Suprapubic skin (tissue), 4 donors: ENCODE measurements at regions not wholly inside any gene's neighbourhood (a gene's known extent, or its start where the extent isn't known, plus 50 kb on each side); places are given as distances from the start of the nearest gene placed in this dataset.

Source experiments
- DNase-seq, 2 donors: peaks; one replicate each; pipeline ENCODE4 v3.0.0-alpha.2; 2019; ENCODE audit warnings: low spot score in 2 of 2
- H3K27ac ChIP-seq: fragments of 200-600 bp; sonication (generic); one replicate; pipeline ENCODE4 v1.5.1; 2019
- H3K27me3 ChIP-seq: fragments of 200-600 bp; sonication (generic); one replicate; pipeline ENCODE4 v1.5.1; 2019
- H3K36me3 ChIP-seq: fragments of 200-600 bp; sonication (generic); one replicate; pipeline ENCODE4 v1.5.1; 2019
- H3K4me1 ChIP-seq: fragments of 200-600 bp; sonication (generic); one replicate; pipeline ENCODE4 v1.5.1; 2019
- H3K4me3 ChIP-seq: fragments of 200-600 bp; sonication (generic); one replicate; pipeline ENCODE4 v1.5.1; 2019; ENCODE audit warnings: mild to moderate bottlenecking
- H3K9me3 ChIP-seq: fragments of 200-600 bp; sonication (generic); one replicate; pipeline ENCODE4 v1.5.1; 2019
- CTCF ChIP-seq, 2 donors: fragments of 200-600 bp in 1 of 2; fragments of 450-650 bp in 1 of 2; sonication (generic) in 1 of 2; IDR thresholded peaks; one replicate each; pipeline ENCODE4 v1.5.1; 2016 to 2019; ENCODE audit warnings: antibody characterized with exemption in 2 of 2, mild to moderate bottlenecking in 1 of 2, moderate library complexity in 1 of 2
- EP300 ChIP-seq: sonication (generic); formaldehyde crosslinking; IDR thresholded peaks from one replicate; pipeline ENCODE4 v1.6.1; 2017; ENCODE audit warnings: antibody characterized with exemption
- POLR2A ChIP-seq, 2 donors: fragments of 450-650 bp; IDR thresholded peaks; one replicate each; pipeline ENCODE4 v1.6.1; 2017; ENCODE audit warnings: antibody characterized with exemption in 2 of 2, mild to moderate bottlenecking in 2 of 2, moderate library complexity in 2 of 2
- POLR2AphosphoS5 ChIP-seq, 3 donors: sonication (generic); formaldehyde crosslinking; IDR thresholded peaks; one replicate each; pipeline ENCODE4 v1.6.1; 2017; ENCODE audit warnings: antibody characterized with exemption in 3 of 3
- WGBS: methylation state at CpG from one replicate; pipeline ENCODE4 v1.1.5; 2018; 5-methylcytosine and 5-hydroxymethylcytosine counted together

- H3K27ac ChIP-seq = no peak overlapping the region
- no peak overlapping the region for H3K4me3 ChIP-seq
- H3K9me3 ChIP-seq = no peaks in the 10 kb centered on the region
- no peak for TF ChIP-seq POLR2AphosphoS5 (IDR thresholded peaks at IDR 0.05)
- TF ChIP-seq EP300 = no peak
- no peak for TF ChIP-seq CTCF (IDR thresholded peaks at IDR 0.05)
- TF ChIP-seq POLR2A (IDR thresholded peaks at IDR 0.05) = no peak
- WGBS = 69% methylated on average over 9 of the region's 9 CpGs
- H3K27me3 ChIP-seq = peaks cover 6% of the 10 kb centered on the region
- no peak for DNase-seq
- H3K4me1 ChIP-seq = no peaks in the 10 kb centered on the region
- H3K36me3 ChIP-seq = no peaks in the 10 kb centered on the region
Measured at GRCh38 chr11:19306179-19306944, 65.6 kb upstream of the E2F8 start.

GRCh38 chr11:19301361-19301760 is 60.6 kb upstream of the E2F8 start:
- H3K9me3 ChIP-seq = no peaks in the 10 kb centered on the region
- H3K36me3 ChIP-seq = no peaks in the 10 kb centered on the region
- H3K27me3 ChIP-seq = peaks cover 3% of the 10 kb centered on the region
- H3K4me3 ChIP-seq = no peak overlapping the region
- no peaks in the 10 kb centered on the region for H3K4me1 ChIP-seq
- DNase-seq = no peak
- no peak overlapping the region for H3K27ac ChIP-seq
- TF ChIP-seq POLR2AphosphoS5 (IDR thresholded peaks at IDR 0.05) (no peak), POLR2A (IDR thresholded peaks at IDR 0.05) (no peak), CTCF (IDR thresholded peaks at IDR 0.05) (no peak), EP300 (no peak)
- 88% methylated on average over 1 of the region's 1 CpG for WGBS

- Histone ChIP-seq H3K4me3 (no peak overlapping the region), H3K36me3 (no peaks in the 10 kb centered on the region), H3K9me3 (no peaks in the 10 kb centered on the region), H3K4me1 (no peaks in the 10 kb centered on the region), H3K27me3 (no peaks in the 10 kb centered on the region), H3K27ac (no peak overlapping the region)
- 81% methylated on average over 4 of the region's 4 CpGs for WGBS
- no peak for TF ChIP-seq EP300
- no peak for TF ChIP-seq CTCF (IDR thresholded peaks at IDR 0.05)
- TF ChIP-seq POLR2A (IDR thresholded peaks at IDR 0.05) = no peak
- no peak for TF ChIP-seq POLR2AphosphoS5 (IDR thresholded peaks at IDR 0.05)
- DNase-seq = no peak
Measured at GRCh38 chr11:19294444-19294843, 53.7 kb upstream of the E2F8 start.

- TF ChIP-seq POLR2A (IDR thresholded peaks at IDR 0.05) (no peak), CTCF (IDR thresholded peaks at IDR 0.05) (no peak), POLR2AphosphoS5 (IDR thresholded peaks at IDR 0.05) (no peak), EP300 (no peak)
- Histone ChIP-seq H3K36me3 (no peaks in the 10 kb centered on the region), H3K9me3 (no peaks in the 10 kb centered on the region), H3K4me3 (no peak overlapping the region), H3K27me3 (no peaks in the 10 kb centered on the region), H3K4me1 (no peaks in the 10 kb centered on the region), H3K27ac (no peak overlapping the region)
- WGBS = 60% methylated on average over 2 of the region's 2 CpGs
- no peak for DNase-seq
Measured at GRCh38 chr11:19291064-19291463, 50.3 kb upstream of the E2F8 start.
